SK-N-SH (cell line): ENCODE measurements at regions not wholly inside any gene's neighbourhood (a gene's known extent, or its start where the extent isn't known, plus 50 kb on each side); places are given as distances from the start of the nearest gene placed in this dataset.

ENCODE experiments used
- CTCF ChIA-PET: fragments of 300-600, 350-600 bp; formaldehyde crosslinking; extraction: SDS; loops from one replicate; lab custom pipeline; 2021; lab: Yijun Ruan, JAX
- POLR2A ChIA-PET: fragments of 350-600 bp; sonication (Branson Sonifier 250); formaldehyde crosslinking; extraction: SDS; loops from one replicate; lab custom pipeline; 2020; ENCODE audit warnings: antibody characterized with exemption, inconsistent platforms; lab: Yijun Ruan, JAX
- DNase-seq: peaks from one replicate; pipeline ENCODE4 v3.0.0; 2012
- H2AFZ ChIP-seq: fragments of 200-600 bp; sonication (generic); 2 replicates; pipeline ENCODE4 v1.8.1; 2016; ENCODE audit warnings: antibody characterized with exemption, mild to moderate bottlenecking, low read depth
- H3F3A ChIP-seq: fragments of 200-600 bp; sonication (generic); replicated peaks from 2 replicates; pipeline ENCODE3; 2016; ENCODE audit warnings: antibody characterized with exemption, mild to moderate bottlenecking; ENCODE audit not compliant: insufficient read depth
- H3K27ac ChIP-seq, 2 experiments: fragments of 200-500 bp in 1 of 2; fragments of 200-600 bp in 1 of 2; sonication (Bioruptor generic) in 1 of 2; sonication (generic), shearing (Covaris generic) in 1 of 2; 2 replicates each; pipeline versions ENCODE4 v1.5.1 to v1.6.1; 2014 to 2016; ENCODE audit warnings: low read depth in 2 of 2, inconsistent platforms in 1 of 2, low read length in 1 of 2, mild to moderate bottlenecking in 1 of 2, mixed read lengths in 1 of 2
- H3K27me3 ChIP-seq: fragments of 200-600 bp; sonication (generic), shearing (Covaris generic); 2 replicates; pipeline ENCODE4 v1.6.1; 2016; ENCODE audit warnings: mixed run types; ENCODE audit not compliant: insufficient read depth
- H3K36me3 ChIP-seq, 2 experiments: fragments of 200-500 bp in 1 of 2; fragments of 200-600 bp in 1 of 2; sonication (Bioruptor generic) in 1 of 2; sonication (generic) in 1 of 2; replicated peaks in 1 of 2; 2 replicates each; pipeline versions ENCODE3 to v1.5.1; 2014 to 2016; ENCODE audit warnings: low read length in 1 of 2, mild to moderate bottlenecking in 1 of 2; ENCODE audit not compliant: insufficient read depth in 2 of 2, control insufficient read depth in 1 of 2
- H3K4me1 ChIP-seq, 2 experiments: fragments of 200-500 bp in 1 of 2; fragments of 200-600 bp in 1 of 2; sonication (Bioruptor generic) in 1 of 2; sonication (generic), shearing (Covaris generic) in 1 of 2; 2 replicates each; pipeline versions ENCODE4 v1.5.1 to v1.6.1; 2014 to 2016; ENCODE audit warnings: low read depth in 1 of 2, low read length in 1 of 2, mixed run types in 1 of 2; ENCODE audit not compliant: insufficient read depth in 2 of 2, control insufficient read depth in 1 of 2
- H3K4me2 ChIP-seq: fragments of 200-600 bp; sonication (generic), shearing (Covaris generic); 2 replicates; pipeline ENCODE4 v1.6.1; 2017; ENCODE audit warnings: mixed run types
- H3K4me3 ChIP-seq, 2 experiments: fragments of 200-500 bp in 1 of 2; fragments of 200-600 bp in 1 of 2; sonication (Bioruptor generic) in 1 of 2; sonication (generic), shearing (Covaris generic) in 1 of 2; 2 replicates each; pipeline versions ENCODE4 v1.5.1 to v1.8.1; 2014 to 2016; ENCODE audit warnings: low read depth in 2 of 2, inconsistent platforms in 1 of 2, low read length in 1 of 2, mild to moderate bottlenecking in 1 of 2, mixed read lengths in 1 of 2, moderate library complexity in 1 of 2
- H3K79me2 ChIP-seq: fragments of 200-600 bp; sonication (generic); 2 replicates; pipeline ENCODE4 v1.8.1; 2017; ENCODE audit warnings: mild to moderate bottlenecking; ENCODE audit not compliant: insufficient read depth
- H3K9ac ChIP-seq: fragments of 200-600 bp; sonication (generic); 2 replicates; pipeline ENCODE4 v1.6.1; 2017; ENCODE audit warnings: mixed run types
- H3K9me2 ChIP-seq: fragments of 200-600 bp; sonication (generic); 2 replicates; pipeline ENCODE4 v1.6.1; 2017; ENCODE audit warnings: mixed run types
- H3K9me3 ChIP-seq: fragments of 200-600 bp; sonication (generic); 2 replicates; pipeline ENCODE4 v1.6.1; 2017; ENCODE audit warnings: mixed run types, mild to moderate bottlenecking, moderate library complexity
- H4K20me1 ChIP-seq: fragments of 200-600 bp; sonication (generic); 2 replicates; pipeline ENCODE4 v1.6.1; 2017; ENCODE audit warnings: mild to moderate bottlenecking, mixed run types; ENCODE audit not compliant: insufficient read depth
- MEF2A ChIP-seq: IDR thresholded peaks from 2 replicates; pipeline ENCODE4 v1.4.0; 2012; ENCODE audit warnings: low read depth, borderline replicate concordance
- NRF1 ChIP-seq: IDR thresholded peaks from 2 replicates; pipeline ENCODE4 v1.6.1; 2012; ENCODE audit warnings: low read depth, mild to moderate bottlenecking, low read length
- WGBS: methylation state at CpG from one replicate; pipeline ENCODE4 v1.1.6; 2017; ENCODE audit warnings: low lambda C conversion rate; 5-methylcytosine and 5-hydroxymethylcytosine counted together
- small RNA-seq, 7 experiments: library from RNA; depleted of rRNA; stranded (forward); fragments of <200 nt; gene quantifications; one replicate each; pipeline ENCODE3, GENCODE V24; 2012
- TF ChIP-seq, protein P1 (sequence below): fragments of 150-350 bp; IDR thresholded peaks from 2 replicates; pipeline ENCODE4 v1.6.1; 2016; ENCODE audit warnings: mild to moderate bottlenecking, low read depth, low read length

DNA sequence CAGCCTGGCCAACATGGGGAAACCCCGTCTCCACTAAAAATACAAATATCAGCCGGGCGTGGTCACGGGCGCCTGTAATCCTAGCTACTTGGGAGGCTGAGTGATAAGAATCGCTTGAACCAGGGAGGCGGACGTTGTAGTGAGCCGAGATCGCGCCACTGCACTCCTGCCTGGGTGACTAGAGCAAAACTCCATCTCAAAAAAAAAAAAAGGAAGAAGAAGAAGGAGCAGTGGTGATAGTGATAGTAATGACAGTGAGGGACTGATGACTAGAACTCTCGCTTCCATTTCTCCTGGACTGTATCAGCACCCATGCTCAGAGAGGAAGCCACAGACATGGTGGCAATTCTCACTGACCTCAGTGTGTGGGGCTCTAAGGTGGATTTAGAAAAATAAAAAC is 52.6 kb upstream of the CLINT1 start:
- H3K4me2 ChIP-seq = no peak overlapping the region
- H3K9ac ChIP-seq = no peak overlapping the region
- H3F3A ChIP-seq = no peaks in the 10 kb centered on the region
- no peaks in the 10 kb centered on the region for H3K9me3 ChIP-seq
- no peaks in the 10 kb centered on the region for H3K27me3 ChIP-seq
- H2AFZ ChIP-seq = no peak overlapping the region
- H3K9me2 ChIP-seq = no peaks in the 10 kb centered on the region
- POLR2A ChIA-PET = no interaction called here
- H3K36me3 ChIP-seq = no peaks in the 10 kb centered on the region
- H3K79me2 ChIP-seq = no peaks in the 10 kb centered on the region
- peaks cover 0 to 12% of the 10 kb centered on the region in 2 experiments; a peak in 1 of 4 replicates for H3K4me1 ChIP-seq
- CTCF ChIA-PET = interaction anchor here (0.6 to 0.7 kb wide), 2 partner anchors 37 to 905 kb away, joined by 3 read pairs; no protein-coding TSS in a partner anchor
- H3K4me3 ChIP-seq = no peak overlapping the region
- TF ChIP-seq NRF1 (no peak), MEF2A (no peak)
- TF ChIP-seq, protein P1, sequence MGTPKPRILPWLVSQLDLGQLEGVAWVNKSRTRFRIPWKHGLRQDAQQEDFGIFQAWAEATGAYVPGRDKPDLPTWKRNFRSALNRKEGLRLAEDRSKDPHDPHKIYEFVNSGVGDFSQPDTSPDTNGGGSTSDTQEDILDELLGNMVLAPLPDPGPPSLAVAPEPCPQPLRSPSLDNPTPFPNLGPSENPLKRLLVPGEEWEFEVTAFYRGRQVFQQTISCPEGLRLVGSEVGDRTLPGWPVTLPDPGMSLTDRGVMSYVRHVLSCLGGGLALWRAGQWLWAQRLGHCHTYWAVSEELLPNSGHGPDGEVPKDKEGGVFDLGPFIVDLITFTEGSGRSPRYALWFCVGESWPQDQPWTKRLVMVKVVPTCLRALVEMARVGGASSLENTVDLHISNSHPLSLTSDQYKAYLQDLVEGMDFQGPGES = no peak
- no peak overlapping the region for H3K27ac ChIP-seq
- no peak for DNase-seq
- WGBS = 97% methylated on average over 12 of the region's 12 CpGs
- H4K20me1 ChIP-seq = no peaks in the 10 kb centered on the region

Small RNAs in the stretch of these regions (small RNA-seq; reads per million reads assigned to genes)
- 0 reads per million in 7 experiments for gene AC091979.2
- gene RNU2-48P = 0 to 101 (median 3.1) reads per million in 7 experiments
